ENCODE measurements at regions not wholly inside any gene's neighbourhood (a gene's known extent, or its start where the extent isn't known, plus 50 kb on each side); places are given as distances from the start of the nearest gene placed in this dataset.

- FAIRE-seq (no peak), DNase-seq (ENCODE audit: insufficient read length, low spot score) (no peak)
- TF ChIP-seq CTCF (IDR thresholded peaks at IDR 0.05; ENCODE audit: insufficient read depth, missing control alignments): no peak
These were observed 163.7 kb downstream of the NTMT2 start for GRCh38 chr1:170309389-170310013.

GRCh38 chr1:170310014-170310405 lies 164.3 kb downstream of the NTMT2 start:
- no peak for TF ChIP-seq CTCF (IDR thresholded peaks at IDR 0.05; ENCODE audit: insufficient read depth, missing control alignments)
- DNase-seq (ENCODE audit: insufficient read length, low spot score): no peak
- FAIRE-seq: no peak

GRCh38 chr1:170310951-170311350 lies 165.2 kb downstream of the NTMT2 start:
- no peak for TF ChIP-seq CTCF (IDR thresholded peaks at IDR 0.05; ENCODE audit: insufficient read depth, missing control alignments)
- FAIRE-seq (no peak), DNase-seq (ENCODE audit: insufficient read length, low spot score) (no peak)

GRCh38 chr1:170313306-170313705 lies 167.5 kb downstream of the NTMT2 start:
- TF ChIP-seq CTCF (IDR thresholded peaks at IDR 0.05; ENCODE audit: insufficient read depth, missing control alignments): no peak
- no peak for FAIRE-seq

GRCh38 chr1:170316270-170316669 lies 170.5 kb downstream of the NTMT2 start:
- DNase-seq (ENCODE audit: insufficient read length, low spot score) (no peak), FAIRE-seq (no peak)
- TF ChIP-seq CTCF (IDR thresholded peaks at IDR 0.05; ENCODE audit: insufficient read depth, missing control alignments): no peak

More at GRCh38 chr1:170313306-170313705, 167.5 kb downstream of the NTMT2 start:
- DNase-seq (ENCODE audit: insufficient read length, low spot score): no peak

- TF ChIP-seq CTCF (IDR thresholded peaks at IDR 0.05; ENCODE audit: insufficient read depth, missing control alignments): no peak
- FAIRE-seq (peak; percentile 44), DNase-seq (ENCODE audit: insufficient read length, low spot score) (no peak)
These were observed 172.4 kb downstream of the NTMT2 start for GRCh38 chr1:170318141-170318540.

- FAIRE-seq (peak; percentile 63), DNase-seq (ENCODE audit: insufficient read length, low spot score) (no peak)
- no peak for TF ChIP-seq CTCF (IDR thresholded peaks at IDR 0.05; ENCODE audit: insufficient read depth, missing control alignments)
These were observed 173.0 kb downstream of the NTMT2 start for GRCh38 chr1:170318736-170319135.

Data from D721Med (cell line).